ENCODE measurements at regions not wholly inside any gene's neighbourhood (a gene's known extent, or its start where the extent isn't known, plus 50 kb on each side); places are given as distances from the start of the nearest gene placed in this dataset.

- no peak for TF ChIP-seq CTCF (IDR thresholded peaks at IDR 0.05; ENCODE audit: borderline replicate concordance, extremely low read depth, low read length, poor library complexity, severe bottlenecking)
- no peak for TF ChIP-seq EZH2 (IDR thresholded peaks at IDR 0.05; ENCODE audit: borderline replicate concordance, low read depth, low read length, severe bottlenecking)
Observed at GRCh38 chr11:13606701-13607100, 61.8 kb upstream of the FAR1 start.

All from DND-41 (cell line).